Esophagus (tissue), 2 donors: ENCODE measurements at regions not wholly inside any gene's neighbourhood (a gene's known extent, or its start where the extent isn't known, plus 50 kb on each side); places are given as distances from the start of the nearest gene placed in this dataset.
"Not testable (repeated sequence)": the region's sequence is repeated elsewhere in the genome, so short reads cannot be mapped to it uniquely, and the experiment has no call there.

Experiments
- H3K27ac ChIP-seq, 2 donors: one replicate each; pipeline ENCODE4 v1.5.1; 2013; ENCODE audit warnings: low read depth in 2 of 2, mild to moderate bottlenecking in 2 of 2, inconsistent platforms in 1 of 2, low read length in 1 of 2, moderate library complexity in 1 of 2
- H3K27me3 ChIP-seq, 2 donors: one replicate each; pipeline ENCODE4 v1.6.1; 2013; ENCODE audit warnings: low read length in 2 of 2, control low read depth in 1 of 2, mild to moderate bottlenecking in 1 of 2; ENCODE audit not compliant: insufficient read depth in 2 of 2, control insufficient read depth in 1 of 2
- H3K36me3 ChIP-seq, 2 donors: one replicate each; pipeline ENCODE4 v1.6.1; 2013; ENCODE audit warnings: low read length in 1 of 2; ENCODE audit not compliant: control insufficient read depth in 2 of 2, insufficient read depth in 2 of 2
- H3K4me1 ChIP-seq, 2 donors: one replicate each; pipeline ENCODE4 v1.6.1; 2013; ENCODE audit warnings: low read length in 1 of 2; ENCODE audit not compliant: control insufficient read depth in 2 of 2, insufficient read depth in 2 of 2
- H3K4me3 ChIP-seq, 2 donors: one replicate each; pipeline ENCODE4 v1.5.1; 2013; ENCODE audit warnings: low read length in 2 of 2, mild to moderate bottlenecking in 2 of 2, low read depth in 1 of 2, moderate library complexity in 1 of 2
- H3K9me3 ChIP-seq, 2 donors: one replicate each; pipeline ENCODE4 v1.6.1; 2013; ENCODE audit warnings: mild to moderate bottlenecking in 2 of 2, low read depth in 1 of 2, low read length in 1 of 2, moderate library complexity in 1 of 2; ENCODE audit not compliant: control insufficient read depth in 2 of 2, insufficient read depth in 1 of 2
- WGBS, 2 donors: extraction: QIAGEN DNeasy Blood & Tissue Kit; methylation state at CpG; one replicate each; pipeline ENCODE4 v1.1.7; 2013; 5-methylcytosine and 5-hydroxymethylcytosine counted together
- donor health status: healthy with polysubstance abuse.
- donor health status: Bipolar disorder and iron deficiency.

DNA sequence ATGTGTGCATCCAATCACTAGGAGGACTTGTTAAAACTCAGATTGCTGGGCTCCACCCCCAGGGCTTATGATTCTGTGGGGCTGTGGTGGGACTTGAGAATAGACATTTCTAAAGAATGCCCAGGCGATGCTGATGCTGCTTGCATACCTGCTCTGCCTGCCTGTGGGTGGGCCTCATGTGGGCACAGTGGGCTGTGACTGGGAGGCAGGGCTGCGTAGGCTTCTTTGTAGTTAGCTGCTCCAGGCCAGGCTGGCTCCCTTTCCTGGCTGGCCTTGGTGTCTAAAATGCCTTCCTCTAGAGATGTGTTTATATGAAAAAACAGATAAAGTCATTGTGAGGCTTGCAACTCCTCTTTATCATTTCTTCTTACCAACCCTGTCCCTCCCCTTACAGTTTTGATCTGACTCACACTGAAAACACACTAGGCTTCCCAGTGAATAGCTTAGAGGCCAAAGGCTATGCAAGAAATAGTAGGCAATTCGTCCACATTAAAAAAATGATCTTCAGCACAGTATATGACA, 495.5 kb upstream of the MAP3K7 start:
- Histone ChIP-seq H3K4me3 (no peak overlapping the region), H3K9me3 (no peaks in the 10 kb centered on the region), H3K36me3 (no peaks in the 10 kb centered on the region), H3K27ac (no peak overlapping the region), H3K4me1 (no peaks in the 10 kb centered on the region), H3K27me3 (no peaks in the 10 kb centered on the region)
- 65 to 69% methylated on average over 3 of the region's 3 CpGs for WGBS, 2 donors

DNA sequence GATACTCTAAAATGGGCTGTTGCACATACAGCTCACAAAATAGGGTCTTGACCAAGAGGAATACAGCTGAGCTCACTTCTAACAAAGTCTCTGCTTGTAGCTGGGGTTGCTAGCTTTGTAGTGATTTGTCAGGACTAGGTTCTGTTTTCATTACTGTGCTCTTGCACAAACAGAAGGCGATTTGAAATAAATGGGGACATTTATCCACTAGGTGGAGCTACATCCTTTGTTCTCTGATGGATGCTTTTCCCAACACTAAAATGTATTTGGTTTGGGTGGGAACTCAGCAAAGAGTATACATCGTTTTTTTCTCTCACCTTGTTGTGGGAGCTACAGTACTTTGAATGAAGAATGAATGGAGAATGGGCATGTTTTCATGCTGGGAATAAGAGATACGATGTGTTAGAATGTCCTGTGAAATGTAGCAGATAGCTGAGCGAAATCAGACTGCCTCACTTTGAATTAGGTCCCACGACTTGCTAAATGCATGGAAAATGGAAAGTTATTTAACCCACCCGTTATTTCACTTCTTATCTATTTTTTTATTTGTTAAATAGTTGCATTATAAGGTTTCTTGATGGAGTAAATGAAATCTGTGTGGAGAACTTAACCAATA, 494.7 kb upstream of the MAP3K7 start:
- no peak overlapping the region for H3K27ac ChIP-seq
- WGBS, 2 donors: 30 to 32% methylated on average over 6 of the region's 6 CpGs
- H3K4me1 ChIP-seq: no peaks in the 10 kb centered on the region
- no peaks in the 10 kb centered on the region for H3K27me3 ChIP-seq
- no peak overlapping the region for H3K4me3 ChIP-seq
- no peaks in the 10 kb centered on the region for H3K36me3 ChIP-seq
- H3K9me3 ChIP-seq: no peaks in the 10 kb centered on the region

DNA sequence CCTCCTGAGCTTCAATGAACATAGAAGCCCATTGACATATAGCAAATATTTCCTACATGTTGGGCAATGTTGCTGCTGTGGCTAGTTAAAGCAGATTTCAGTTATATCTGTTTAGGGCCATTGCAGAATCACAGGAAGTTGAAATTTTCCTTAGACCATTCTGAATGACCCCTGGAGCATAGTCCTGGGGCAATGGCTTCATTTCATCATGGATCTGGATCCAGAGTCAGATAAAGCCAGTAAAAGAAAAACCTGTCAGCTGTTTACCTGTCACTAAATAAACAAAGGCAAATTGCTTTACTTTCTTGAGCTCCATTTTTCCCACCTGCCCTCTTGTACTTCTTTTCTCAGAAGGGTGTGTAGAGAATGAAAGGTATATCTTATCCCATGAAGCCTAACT, 494.0 kb upstream of the MAP3K7 start:
- H3K27ac ChIP-seq: no peak overlapping the region
- no peaks in the 10 kb centered on the region for H3K4me1 ChIP-seq
- H3K9me3 ChIP-seq: no peaks in the 10 kb centered on the region
- H3K27me3 ChIP-seq: no peaks in the 10 kb centered on the region
- H3K36me3 ChIP-seq: no peaks in the 10 kb centered on the region
- H3K4me3 ChIP-seq: no peak overlapping the region

DNA sequence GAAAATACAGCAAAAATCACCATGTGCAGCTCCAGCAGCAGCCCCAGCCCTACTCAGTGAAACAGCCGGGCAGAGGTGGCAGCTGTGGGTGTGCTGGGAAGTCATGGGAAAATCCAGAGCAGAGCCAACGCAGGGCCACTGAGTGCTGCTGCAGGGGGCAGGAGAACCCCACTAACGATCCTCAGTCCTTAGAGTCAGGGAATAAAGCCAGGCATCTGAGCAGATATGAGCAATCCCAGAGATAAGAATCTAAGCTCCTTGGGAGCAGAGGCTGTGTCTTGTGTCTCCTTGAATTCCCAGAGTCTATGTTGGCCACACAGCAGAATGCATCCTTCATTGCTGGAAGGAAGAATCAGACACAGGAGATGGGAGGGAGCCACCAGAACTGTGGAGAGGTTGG, 493.1 kb upstream of the MAP3K7 start:
- no peaks in the 10 kb centered on the region for H3K27me3 ChIP-seq
- H3K4me3 ChIP-seq: no peak overlapping the region
- no peaks in the 10 kb centered on the region for H3K36me3 ChIP-seq
- no peak overlapping the region for H3K27ac ChIP-seq
- H3K9me3 ChIP-seq: no peaks in the 10 kb centered on the region
- no peaks in the 10 kb centered on the region for H3K4me1 ChIP-seq
- WGBS, 2 donors: 64 to 66% methylated on average over 3 of the region's 3 CpGs

DNA sequence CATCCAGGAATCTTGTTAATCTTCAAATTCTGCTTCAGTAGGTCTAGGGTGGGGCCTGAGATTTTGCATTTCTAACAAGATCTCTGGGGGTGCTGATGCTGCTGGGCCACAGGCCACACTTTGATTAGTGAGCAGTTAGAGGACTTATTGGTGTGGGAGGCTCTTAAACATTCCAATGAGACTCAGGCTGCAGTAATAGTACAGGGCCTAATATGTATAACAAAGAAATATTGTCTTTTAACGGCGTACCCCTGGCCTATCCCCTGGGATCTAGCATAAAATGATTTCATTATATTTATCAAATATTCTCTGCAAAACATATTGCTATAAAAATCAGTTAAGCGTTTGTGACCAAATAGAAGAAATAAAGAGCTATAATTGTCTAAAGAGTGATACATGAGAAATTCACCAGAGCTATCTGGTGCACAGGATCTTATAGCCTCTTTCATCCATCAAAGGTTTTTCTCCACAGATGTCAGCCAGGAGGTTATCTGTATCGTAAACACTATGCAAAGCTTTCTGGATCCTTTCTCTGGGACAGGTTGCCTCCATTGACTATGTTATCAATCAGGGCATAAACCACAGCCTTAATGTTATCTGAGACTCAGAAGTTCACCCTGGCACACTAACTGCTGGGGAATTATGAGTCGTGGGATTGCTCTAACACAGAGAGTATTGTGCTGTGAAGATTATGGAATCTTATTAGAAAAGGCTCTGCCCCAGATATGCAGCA, 488.5 kb upstream of the MAP3K7 start:
- Histone ChIP-seq H3K27ac (no peak overlapping the region), H3K4me3 (no peak overlapping the region), H3K9me3 (no peaks in the 10 kb centered on the region), H3K36me3 (no peaks in the 10 kb centered on the region), H3K27me3 (no peaks in the 10 kb centered on the region), H3K4me1 (no peaks in the 10 kb centered on the region)
- 62 to 78% methylated on average over 5 of the region's 5 CpGs for WGBS, 2 donors

DNA sequence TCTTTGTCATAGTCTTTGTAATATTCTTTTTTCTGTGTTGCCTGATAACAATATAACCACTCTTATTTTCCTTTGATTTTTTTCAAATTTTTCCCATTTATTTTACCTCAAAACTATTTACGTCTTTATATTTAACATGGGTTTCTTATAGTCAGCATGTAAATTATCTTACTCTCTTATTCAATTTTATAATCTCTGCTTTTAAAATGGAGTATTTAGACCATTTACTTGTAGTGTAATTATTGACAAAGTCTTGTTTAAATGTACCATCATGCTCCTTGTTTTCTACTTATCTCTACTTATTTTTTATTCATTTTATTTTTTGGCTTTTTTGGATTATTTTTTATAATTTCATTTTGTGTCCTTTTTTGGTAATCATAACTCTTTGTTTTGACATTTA, 476.5 kb upstream of the MAP3K7 start:
- 93 to 99% methylated on average over 1 of the region's 1 CpG for WGBS, 2 donors
- Histone ChIP-seq H3K27me3 (no peaks in the 10 kb centered on the region), H3K27ac (no peak overlapping the region), H3K9me3 (peaks cover 2 to 4% of the 10 kb centered on the region in 2 donors), H3K4me3 (no peak overlapping the region), H3K4me1 (no peaks in the 10 kb centered on the region), H3K36me3 (no peaks in the 10 kb centered on the region)

DNA sequence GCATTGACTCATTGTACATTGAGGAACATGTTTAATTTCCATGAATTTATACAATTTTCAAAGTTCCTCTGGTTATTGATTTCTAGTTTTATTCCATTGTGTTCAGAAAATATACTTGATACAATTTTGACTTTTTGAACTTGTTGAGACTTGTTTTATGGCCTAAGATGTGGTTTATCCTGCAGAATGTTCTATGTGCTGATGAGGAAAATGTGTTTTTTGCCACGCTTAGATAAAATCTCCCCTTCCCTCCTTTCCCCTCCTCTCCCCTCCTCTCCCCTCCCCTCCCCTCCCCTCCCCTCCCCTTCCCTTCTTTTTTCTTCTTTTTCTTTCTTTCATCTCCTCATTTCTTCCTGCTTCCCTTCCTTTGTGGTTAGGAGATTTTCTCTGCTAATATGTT, 470.8 kb upstream of the MAP3K7 start:
- Histone ChIP-seq H3K27ac (no peak overlapping the region), H3K27me3 (no peaks in the 10 kb centered on the region), H3K9me3 (peaks cover 2 to 4% of the 10 kb centered on the region in 2 donors), H3K4me3 (no peak overlapping the region), H3K4me1 (no peaks in the 10 kb centered on the region), H3K36me3 (no peaks in the 10 kb centered on the region)
- WGBS, 2 donors: 68 to 73% methylated on average over 1 of the region's 1 CpG

DNA sequence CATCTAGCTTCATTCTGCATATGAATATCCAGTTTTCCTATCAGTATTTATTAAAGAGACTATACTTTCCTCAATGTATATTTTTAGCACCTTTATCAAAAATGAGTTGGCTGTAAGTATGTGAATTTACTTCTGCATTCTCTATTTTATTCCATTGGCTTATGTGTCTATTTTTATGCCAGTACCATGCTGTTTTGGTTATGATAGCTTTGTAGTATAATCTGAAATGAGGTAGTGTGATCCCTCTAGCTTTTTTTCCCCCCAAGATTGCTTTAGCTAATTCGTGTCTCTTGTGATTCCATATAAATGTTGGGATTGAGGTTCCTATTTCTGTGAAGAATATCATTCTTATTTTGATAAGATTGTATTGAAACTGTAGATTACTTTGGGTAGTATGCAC, 469.1 kb upstream of the MAP3K7 start:
- Histone ChIP-seq H3K27ac (no peak overlapping the region), H3K4me1 (no peaks in the 10 kb centered on the region), H3K36me3 (no peaks in the 10 kb centered on the region), H3K9me3 (peaks cover 2 to 4% of the 10 kb centered on the region in 2 donors), H3K27me3 (no peaks in the 10 kb centered on the region), H3K4me3 (no peak overlapping the region)
- 31 to 51% methylated on average over 1 of the region's 1 CpG for WGBS, 2 donors

DNA sequence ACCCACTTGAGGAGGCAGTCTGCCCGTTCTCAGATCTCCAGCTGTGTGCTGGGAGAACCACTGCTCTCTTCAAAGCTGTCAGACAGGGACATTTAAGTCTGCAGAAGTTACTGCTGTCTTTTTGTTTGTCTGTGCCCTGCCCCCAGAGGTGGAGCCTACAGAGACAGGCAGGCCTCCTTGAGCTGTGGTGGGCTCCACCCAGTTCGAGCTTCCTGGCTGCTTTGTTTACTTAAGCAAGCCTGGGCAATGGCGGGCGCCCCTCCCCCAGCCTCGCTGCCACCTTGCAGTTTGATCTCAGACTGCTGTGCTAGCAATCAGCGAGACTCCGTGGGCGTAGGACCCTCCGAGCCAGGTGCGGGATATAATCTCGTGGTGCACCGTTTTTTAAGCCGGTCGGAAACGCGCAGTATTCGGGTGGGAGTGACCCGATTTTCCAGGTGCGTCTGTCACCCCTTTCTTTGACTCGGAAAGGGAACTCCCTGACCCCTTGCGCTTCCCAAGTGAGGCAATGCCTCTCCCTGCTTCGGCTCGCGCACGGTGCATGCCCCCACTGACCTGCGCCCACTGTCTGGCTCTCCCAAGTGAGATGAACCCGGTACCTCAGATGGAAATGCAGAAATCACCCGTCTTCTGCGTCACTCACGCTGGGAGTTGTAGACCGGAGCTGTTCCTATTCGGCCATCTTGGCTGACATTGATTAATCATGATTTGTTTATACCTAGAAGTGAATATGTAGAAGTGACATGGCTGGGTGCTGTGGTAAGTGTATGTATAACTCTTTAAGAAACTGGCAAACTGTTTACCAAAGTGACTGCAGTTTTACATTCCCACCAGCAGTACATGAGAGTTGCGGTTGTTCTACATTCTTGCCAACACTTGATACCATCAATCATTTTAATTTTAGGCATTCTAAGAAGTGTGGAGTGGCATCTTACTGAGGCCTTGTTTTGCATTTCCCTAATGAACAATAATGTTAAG, 465.9 kb upstream of the MAP3K7 start:
- H3K4me3 ChIP-seq, H3K36me3 ChIP-seq, H3K27me3 ChIP-seq, H3K4me1 ChIP-seq, H3K9me3 ChIP-seq, H3K27ac ChIP-seq: not testable (repeated sequence)
- WGBS, 2 donors: 91% methylated on average over 29 to 33 of the region's 33 CpGs
